CD4-positive, alpha-beta T cell (primary cell): ENCODE measurements at regions not wholly inside any gene's neighbourhood (a gene's known extent, or its start where the extent isn't known, plus 50 kb on each side); places are given as distances from the start of the nearest gene placed in this dataset.

ENCODE experiments used
- ATAC-seq: fragments of 200-7000 bp; cut with Tn5 transposase; one replicate; pipeline ENCODE4 v1.10.0; 2022; ENCODE audit warnings: mild to moderate bottlenecking; ENCODE audit not compliant: poor library complexity
- CTCF ChIA-PET: fragments of 350-600 bp; sonication (Branson Sonifier 250); formaldehyde crosslinking; loops from one replicate; lab custom pipeline; 2021; ENCODE audit warnings: antibody characterized with exemption, inconsistent platforms; lab: Charles Lee
- POLR2A ChIA-PET: fragments of 350-600 bp; sonication (Branson Sonifier 250); formaldehyde crosslinking; loops from one replicate; lab custom pipeline; 2021; ENCODE audit warnings: antibody characterized with exemption, inconsistent platforms; lab: Charles Lee
- DNase-seq, 14 experiments: peaks; one replicate each; pipeline ENCODE4 v3.0.0-alpha.2; 2013 to 2020; ENCODE audit warnings: mixed read lengths in 2 of 14
- H3K27ac ChIP-seq, 2 donors: one replicate each; pipeline versions ENCODE4 v1.5.1 to v1.7.0; 2013; ENCODE audit warnings: low read length in 2 of 2, low read depth in 1 of 2, mild to moderate bottlenecking in 1 of 2
- H3K27me3 ChIP-seq, 2 experiments: 1 replicate in 1 of 2; 2 replicates in 1 of 2; pipeline versions ENCODE4 v1.6.1 to v1.7.0; 2013; ENCODE audit warnings: low read length in 2 of 2, control low read depth in 1 of 2, mild to moderate bottlenecking in 1 of 2, moderate library complexity in 1 of 2; ENCODE audit not compliant: insufficient read depth in 2 of 2, control insufficient read depth in 1 of 2
- H3K36me3 ChIP-seq: one replicate; pipeline ENCODE4 v1.6.1; 2013; ENCODE audit warnings: low read length, control low read depth; ENCODE audit not compliant: insufficient read depth
- H3K4me1 ChIP-seq: one replicate; pipeline ENCODE4 v1.6.1; 2013; ENCODE audit warnings: low read length, control low read depth; ENCODE audit not compliant: insufficient read depth
- H3K4me3 ChIP-seq: one replicate; pipeline ENCODE4 v1.5.1; 2013; ENCODE audit warnings: mild to moderate bottlenecking, low read length, moderate library complexity
- H3K9me3 ChIP-seq, 2 experiments: 1 replicate in 1 of 2; 2 replicates in 1 of 2; pipeline versions ENCODE4 v1.6.1 to v1.7.0; 2013; ENCODE audit warnings: low read length in 2 of 2, mild to moderate bottlenecking in 2 of 2, control low read depth in 1 of 2, moderate library complexity in 1 of 2; ENCODE audit not compliant: control insufficient read depth in 1 of 2, insufficient read depth in 1 of 2
- H3K27ac Mint-ChIP-seq: one replicate; pipeline ENCODE4 v1.8.0; 2020; ENCODE audit warnings: mixed read lengths
- H3K27me3 Mint-ChIP-seq: one replicate; pipeline ENCODE4 v1.8.0; 2021; ENCODE audit warnings: mixed read lengths
- H3K36me3 Mint-ChIP-seq: one replicate; pipeline ENCODE4 v1.8.0; 2021; ENCODE audit warnings: low read depth, mixed read lengths
- H3K4me1 Mint-ChIP-seq: one replicate; pipeline ENCODE4 v1.8.0; 2021; ENCODE audit warnings: low read depth, mixed read lengths
- H3K4me3 Mint-ChIP-seq: one replicate; pipeline ENCODE4 v1.8.0; 2020; ENCODE audit warnings: mild to moderate bottlenecking, mixed read lengths
- H3K9me3 Mint-ChIP-seq: one replicate; pipeline ENCODE4 v1.8.0; 2020; ENCODE audit warnings: mixed read lengths
- intact Hi-C, 2 experiments: fragments of 100-400 bp; cut with DNase I in 1 of 2; cut with micrococcal nuclease in 1 of 2; formaldehyde crosslinking; loops; one replicate each; pipeline versions ENCODE4 v1.15.1 to v1.9.0; 2023 to 2025; cut with DNase I, micrococcal nuclease
- TF ChIP-seq, protein P1 (sequence below): fragments of 200-600 bp; IDR thresholded peaks from one replicate; pipeline ENCODE4 v1.8.0; 2022; ENCODE audit warnings: antibody characterized with exemption, mild to moderate bottlenecking

GRCh38 chrX:129111081-129111798 lies 412.1 kb downstream of the SMARCA1 start:
- Mint-ChIP-seq H3K27me3 (peaks cover 3% of the 10 kb centered on the region), H3K9me3 (no peaks in the 10 kb centered on the region), H3K4me1 (no peaks in the 10 kb centered on the region), H3K27ac (no peak overlapping the region), H3K36me3 (no peaks in the 10 kb centered on the region), H3K4me3 (no peak overlapping the region)
- intact Hi-C loops = no loop called here
- ATAC-seq (no peak), DNase-seq (no peak)
- Histone ChIP-seq H3K4me1 (no peaks in the 10 kb centered on the region), H3K27ac (no peak overlapping the region), H3K36me3 (no peaks in the 10 kb centered on the region), H3K4me3 (no peak overlapping the region), H3K9me3 (no peaks in the 10 kb centered on the region), H3K27me3 (no peaks in the 10 kb centered on the region)
- CTCF ChIA-PET = no interaction called here
- TF ChIP-seq, protein P1, sequence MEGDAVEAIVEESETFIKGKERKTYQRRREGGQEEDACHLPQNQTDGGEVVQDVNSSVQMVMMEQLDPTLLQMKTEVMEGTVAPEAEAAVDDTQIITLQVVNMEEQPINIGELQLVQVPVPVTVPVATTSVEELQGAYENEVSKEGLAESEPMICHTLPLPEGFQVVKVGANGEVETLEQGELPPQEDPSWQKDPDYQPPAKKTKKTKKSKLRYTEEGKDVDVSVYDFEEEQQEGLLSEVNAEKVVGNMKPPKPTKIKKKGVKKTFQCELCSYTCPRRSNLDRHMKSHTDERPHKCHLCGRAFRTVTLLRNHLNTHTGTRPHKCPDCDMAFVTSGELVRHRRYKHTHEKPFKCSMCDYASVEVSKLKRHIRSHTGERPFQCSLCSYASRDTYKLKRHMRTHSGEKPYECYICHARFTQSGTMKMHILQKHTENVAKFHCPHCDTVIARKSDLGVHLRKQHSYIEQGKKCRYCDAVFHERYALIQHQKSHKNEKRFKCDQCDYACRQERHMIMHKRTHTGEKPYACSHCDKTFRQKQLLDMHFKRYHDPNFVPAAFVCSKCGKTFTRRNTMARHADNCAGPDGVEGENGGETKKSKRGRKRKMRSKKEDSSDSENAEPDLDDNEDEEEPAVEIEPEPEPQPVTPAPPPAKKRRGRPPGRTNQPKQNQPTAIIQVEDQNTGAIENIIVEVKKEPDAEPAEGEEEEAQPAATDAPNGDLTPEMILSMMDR = no peak
- POLR2A ChIA-PET = no interaction called here

DNA sequence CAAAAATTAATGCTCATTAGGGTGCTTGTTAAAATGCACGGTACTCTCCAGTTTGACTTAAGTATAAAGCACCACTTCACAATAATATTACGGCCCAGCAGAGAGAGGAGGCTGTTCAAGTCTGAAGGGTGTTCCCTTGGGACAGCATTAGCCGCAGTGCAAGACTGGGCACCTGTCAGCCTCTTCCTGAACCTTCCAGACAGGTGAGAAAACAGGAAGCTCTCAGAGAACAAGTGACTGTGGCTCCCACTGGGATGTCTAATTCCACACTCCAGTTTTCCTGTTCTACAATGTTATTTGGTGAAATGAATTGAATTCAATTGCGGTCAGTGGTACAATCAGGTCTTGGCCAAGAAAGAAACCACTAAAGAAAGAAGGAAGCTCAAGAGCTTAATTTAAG lies 414.4 kb downstream of the SMARCA1 start:
- Mint-ChIP-seq H3K27ac (no peak overlapping the region), H3K36me3 (no peaks in the 10 kb centered on the region), H3K9me3 (no peaks in the 10 kb centered on the region), H3K27me3 (peaks cover 3% of the 10 kb centered on the region), H3K4me1 (no peaks in the 10 kb centered on the region), H3K4me3 (no peak overlapping the region)
- H3K27me3 ChIP-seq = no peaks in the 10 kb centered on the region
- no peaks in the 10 kb centered on the region for H3K36me3 ChIP-seq
- H3K4me3 ChIP-seq = no peak overlapping the region
- TF ChIP-seq, protein P1 = no peak
- ChIA-PET CTCF (no interaction called here), POLR2A (no interaction called here)
- no peak for ATAC-seq
- no peak overlapping the region for H3K27ac ChIP-seq
- intact Hi-C loops = no loop called here
- no peak for DNase-seq
- no peaks in the 10 kb centered on the region for H3K4me1 ChIP-seq
- H3K9me3 ChIP-seq = no peaks in the 10 kb centered on the region

- no peaks in the 10 kb centered on the region for H3K36me3 Mint-ChIP-seq
- intact Hi-C loops = no loop called here
Observed at GRCh38 chrX:129099207-129099606, 424.1 kb downstream of the SMARCA1 start.

More at GRCh38 chrX:129099207-129099606, 424.1 kb downstream of the SMARCA1 start:
- TF ChIP-seq, protein P1 = no peak
- Histone ChIP-seq H3K36me3 (no peaks in the 10 kb centered on the region), H3K27ac (no peak overlapping the region), H3K9me3 (no peaks in the 10 kb centered on the region), H3K27me3 (no peaks in the 10 kb centered on the region), H3K4me3 (no peak overlapping the region), H3K4me1 (no peaks in the 10 kb centered on the region)
- ChIA-PET POLR2A (no interaction called here), CTCF (no interaction called here)
- H3K27ac Mint-ChIP-seq = no peak overlapping the region
- no peaks in the 10 kb centered on the region for H3K9me3 Mint-ChIP-seq
- ATAC-seq = no peak
- peaks cover 6% of the 10 kb centered on the region for H3K27me3 Mint-ChIP-seq
- no peaks in the 10 kb centered on the region for H3K4me1 Mint-ChIP-seq
- no peak for DNase-seq
- no peak overlapping the region for H3K4me3 Mint-ChIP-seq
